OCI-LY3 (cell line): ENCODE measurements at regions not wholly inside any gene's neighbourhood (a gene's known extent, or its start where the extent isn't known, plus 50 kb on each side); places are given as distances from the start of the nearest gene placed in this dataset.

Source experiments
- EZH2phosphoT487 ChIP-seq: fragments of 200-600 bp; shearing (Covaris generic); IDR thresholded peaks from 2 replicates; pipeline ENCODE4 v1.6.1; 2018; ENCODE audit warnings: antibody characterized with exemption, mixed run types, low read depth
- TF ChIP-seq, protein P1 (sequence below): fragments of 200-600, 300-600 bp; sonication (generic); IDR thresholded peaks from 2 replicates; pipeline ENCODE4 v1.5.1; 2014; ENCODE audit warnings: antibody characterized with exemption, low read length, low read depth

DNA sequence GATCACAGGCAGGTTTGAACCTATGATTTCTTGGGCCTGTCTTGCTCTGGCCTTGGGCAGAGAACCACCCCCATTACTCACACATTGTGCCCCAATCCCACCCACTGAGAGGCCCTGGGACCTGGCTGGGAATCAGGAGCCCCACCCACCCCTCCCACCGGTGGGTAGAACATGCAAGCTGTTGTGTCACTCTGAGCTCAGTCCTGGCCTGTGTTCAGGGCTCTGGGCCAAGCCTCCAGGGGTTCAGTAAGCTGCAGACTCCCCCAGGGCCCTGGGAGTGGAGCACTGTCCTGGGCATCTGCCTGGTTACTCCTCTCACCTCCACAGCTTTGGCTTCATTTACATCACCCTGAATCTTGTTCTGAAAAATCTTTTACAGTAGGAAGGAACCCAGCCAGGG, 270.5 kb downstream of the RRAGC start:
- TF ChIP-seq, protein P1, sequence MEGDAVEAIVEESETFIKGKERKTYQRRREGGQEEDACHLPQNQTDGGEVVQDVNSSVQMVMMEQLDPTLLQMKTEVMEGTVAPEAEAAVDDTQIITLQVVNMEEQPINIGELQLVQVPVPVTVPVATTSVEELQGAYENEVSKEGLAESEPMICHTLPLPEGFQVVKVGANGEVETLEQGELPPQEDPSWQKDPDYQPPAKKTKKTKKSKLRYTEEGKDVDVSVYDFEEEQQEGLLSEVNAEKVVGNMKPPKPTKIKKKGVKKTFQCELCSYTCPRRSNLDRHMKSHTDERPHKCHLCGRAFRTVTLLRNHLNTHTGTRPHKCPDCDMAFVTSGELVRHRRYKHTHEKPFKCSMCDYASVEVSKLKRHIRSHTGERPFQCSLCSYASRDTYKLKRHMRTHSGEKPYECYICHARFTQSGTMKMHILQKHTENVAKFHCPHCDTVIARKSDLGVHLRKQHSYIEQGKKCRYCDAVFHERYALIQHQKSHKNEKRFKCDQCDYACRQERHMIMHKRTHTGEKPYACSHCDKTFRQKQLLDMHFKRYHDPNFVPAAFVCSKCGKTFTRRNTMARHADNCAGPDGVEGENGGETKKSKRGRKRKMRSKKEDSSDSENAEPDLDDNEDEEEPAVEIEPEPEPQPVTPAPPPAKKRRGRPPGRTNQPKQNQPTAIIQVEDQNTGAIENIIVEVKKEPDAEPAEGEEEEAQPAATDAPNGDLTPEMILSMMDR: no peak
- no peak for TF ChIP-seq EZH2phosphoT487
